WTC11 (cell line): ENCODE measurements at regions not wholly inside any gene's neighbourhood (a gene's known extent, or its start where the extent isn't known, plus 50 kb on each side); places are given as distances from the start of the nearest gene placed in this dataset.
A peak's percentile ranks its signal among the peaks of the same experiment; 100 is the strongest.

Experiments
- ATAC-seq: fragments of 200-7000 bp; cut with Tn5 transposase; 2 replicates; pipeline ENCODE4 v1.10.0; 2021; ENCODE audit warnings: mild to moderate bottlenecking, moderate library complexity
- CTCF ChIA-PET: fragments of 300-600 bp; sonication (Branson Sonifier 250); formaldehyde crosslinking; loops from one replicate; lab custom pipeline; 2021; ENCODE audit warnings: antibody characterized with exemption; lab: Charles Lee
- POLR2A ChIA-PET: fragments of 350-600 bp; sonication (Branson Sonifier 250); formaldehyde crosslinking; loops from one replicate; lab custom pipeline; 2021; ENCODE audit warnings: antibody characterized with exemption; lab: Charles Lee
- DNase-seq: peaks from one replicate; pipeline ENCODE4 v3.0.0; 2021; ENCODE audit warnings: low spot score
- H3K27ac Mint-ChIP-seq: 2 replicates; pipeline ENCODE4 v1.8.0; 2021; ENCODE audit warnings: mixed read lengths
- H3K27me3 Mint-ChIP-seq: 2 replicates; pipeline ENCODE4 v1.8.0; 2021; ENCODE audit warnings: low read depth, mild to moderate bottlenecking, moderate library complexity, mixed read lengths
- H3K36me3 Mint-ChIP-seq: 2 replicates; pipeline ENCODE4 v1.8.0; 2021; ENCODE audit warnings: mixed read lengths
- H3K4me1 Mint-ChIP-seq: 2 replicates; pipeline ENCODE4 v1.8.0; 2022; ENCODE audit warnings: mixed read lengths
- H3K4me3 Mint-ChIP-seq: 2 replicates; pipeline ENCODE4 v1.8.0; 2021; ENCODE audit warnings: mild to moderate bottlenecking, moderate library complexity, mixed read lengths
- H3K9me3 Mint-ChIP-seq: 2 replicates; pipeline ENCODE4 v1.8.0; 2021; ENCODE audit warnings: mixed read lengths
- AFF4 ChIP-seq: sonication (generic); formaldehyde crosslinking; IDR thresholded peaks from 2 replicates; pipeline ENCODE4 v1.8.1; 2023; ENCODE audit warnings: mild to moderate bottlenecking, missing genetic modification reagents, borderline replicate concordance
- AR ChIP-seq: fragments of 250-450 bp; sonication (Bioruptor Pico); IDR thresholded peaks from 2 replicates; pipeline ENCODE4 v1.9.0; 2021; ENCODE audit warnings: mild to moderate bottlenecking
- ATF1 ChIP-seq: sonication (generic); formaldehyde crosslinking; IDR thresholded peaks from 2 replicates; pipeline ENCODE4 v1.8.1; 2023; ENCODE audit warnings: mild to moderate bottlenecking, moderate library complexity, missing genetic modification reagents
- ATF3 ChIP-seq: sonication (generic); formaldehyde crosslinking; conservative IDR thresholded peaks from 2 replicates; pipeline ENCODE4 v1.8.1; 2022; ENCODE audit warnings: mild to moderate bottlenecking, missing genetic modification reagents
- ATF6 ChIP-seq: sonication (generic); formaldehyde crosslinking; IDR thresholded peaks from 2 replicates; pipeline ENCODE4 v1.8.1; 2023; ENCODE audit warnings: mild to moderate bottlenecking, missing genetic modification reagents
- CBFB ChIP-seq: sonication (generic); formaldehyde crosslinking; IDR thresholded peaks from 2 replicates; pipeline ENCODE4 v1.8.1; 2022; ENCODE audit warnings: mild to moderate bottlenecking, low read depth, missing genetic modification reagents
- CTCF ChIP-seq: fragments of 200-600 bp; IDR thresholded peaks from 2 replicates; pipeline ENCODE4 v1.8.0; 2022; ENCODE audit warnings: antibody characterized with exemption
- E2F1 ChIP-seq: sonication (generic); formaldehyde crosslinking; IDR thresholded peaks from 2 replicates; pipeline ENCODE4 v1.8.0; 2022; ENCODE audit warnings: mild to moderate bottlenecking, missing genetic modification reagents
- ERG ChIP-seq: fragments of 250-450 bp; sonication (Bioruptor Pico); IDR thresholded peaks from 2 replicates; pipeline ENCODE4 v1.8.0; 2021; ENCODE audit warnings: mild to moderate bottlenecking
- GTF2I ChIP-seq: fragments of 250-450 bp; sonication (Bioruptor Pico); conservative IDR thresholded peaks from 2 replicates; pipeline ENCODE4 v1.4.0; 2021; ENCODE audit warnings: mild to moderate bottlenecking
- NFATC4 ChIP-seq: fragments of 250-450 bp; sonication (Bioruptor Pico); IDR thresholded peaks from 2 replicates; pipeline ENCODE4 v1.9.0; 2021; ENCODE audit warnings: mild to moderate bottlenecking
- ZBTB43 ChIP-seq: sonication (generic); formaldehyde crosslinking; IDR thresholded peaks from 2 replicates; pipeline ENCODE4 v1.8.1; 2023; ENCODE audit warnings: mild to moderate bottlenecking, missing genetic modification reagents
- ZNF232 ChIP-seq: sonication (generic); formaldehyde crosslinking; IDR thresholded peaks from 2 replicates; pipeline ENCODE4 v1.8.0; 2022; ENCODE audit warnings: mild to moderate bottlenecking, missing genetic modification reagents
- ZSCAN18 ChIP-seq: fragments of 250-450 bp; sonication (Bioruptor Pico); IDR thresholded peaks from 2 replicates; pipeline ENCODE4 v2.1.2; 2022; ENCODE audit warnings: mild to moderate bottlenecking, moderate library complexity

- TF ChIP-seq ATF3 (CRISPR knock-in tag) (no peak), GTF2I (CRISPR knock-in tag) (no peak), ZNF232 (CRISPR knock-in tag) (no peak)
Measured at GRCh38 chr7:26071622-26072456, 80.2 kb upstream of the NFE2L3 start (continued).

GRCh38 chr7:26073041-26073440, 79.0 kb upstream of the NFE2L3 start:
- ATAC-seq (peak; percentile 57), DNase-seq (no peak)
- Mint-ChIP-seq H3K4me1 (peaks cover 12% of the 10 kb centered on the region), H3K27ac (peak overlapping the region; percentile 80), H3K36me3 (no peaks in the 10 kb centered on the region), H3K4me3 (no peak overlapping the region), H3K9me3 (no peaks in the 10 kb centered on the region), H3K27me3 (no peaks in the 10 kb centered on the region)
- POLR2A ChIA-PET: interaction anchor here (0.6 kb wide), 1 partner anchor 418 kb away, joined by 4 read pairs; no protein-coding TSS in a partner anchor
- CTCF ChIA-PET: interaction anchor here (0.6 to 1.5 kb wide), 4 partner anchors 17 to 893 kb away, joined by 3 to 4 read pairs (median 3); a partner anchor contains a TSS
- no peak for TF ChIP-seq AR (CRISPR knock-in tag)

- POLR2A ChIA-PET: no interaction called here
- H3K27ac Mint-ChIP-seq: no peak overlapping the region
- peaks cover 20% of the 10 kb centered on the region for H3K4me1 Mint-ChIP-seq
- ATAC-seq (no peak), DNase-seq (no peak)
- CTCF ChIA-PET: no interaction called here
- no peaks in the 10 kb centered on the region for H3K36me3 Mint-ChIP-seq
- H3K4me3 Mint-ChIP-seq: no peak overlapping the region
- H3K9me3 Mint-ChIP-seq: no peaks in the 10 kb centered on the region
- no peaks in the 10 kb centered on the region; the same call in 1 of the 2 replicates for H3K27me3 Mint-ChIP-seq
- TF ChIP-seq ZSCAN18 (CRISPR knock-in tag) (no peak), ERG (CRISPR knock-in tag) (no peak), CBFB (no peak), ATF6 (CRISPR knock-in tag) (no peak), AFF4 (no peak), NFATC4 (CRISPR knock-in tag) (no peak), ZBTB43 (CRISPR knock-in tag) (no peak), E2F1 (CRISPR knock-in tag) (no peak), CTCF (no peak), ATF1 (CRISPR knock-in tag) (no peak)
Measured at GRCh38 chr7:26074919-26075318, 77.1 kb upstream of the NFE2L3 start.
